ENCODE measurements at regions not wholly inside any gene's neighbourhood (a gene's known extent, or its start where the extent isn't known, plus 50 kb on each side); places are given as distances from the start of the nearest gene placed in this dataset.

- DNase-seq = no peak
Observed at GRCh38 chr7:115116773-115117715, 195.2 kb downstream of the MDFIC start.

GRCh38 chr7:115113776-115114175, 191.9 kb downstream of the MDFIC start:
- no peak for DNase-seq

- no peak for DNase-seq
Observed at GRCh38 chr7:115113131-115113530, 191.2 kb downstream of the MDFIC start.

- no peak for DNase-seq
Observed at GRCh38 chr7:115110523-115110922, 188.6 kb downstream of the MDFIC start.

- no peak for DNase-seq
Observed at GRCh38 chr7:115106316-115106715, 184.4 kb downstream of the MDFIC start.

GRCh38 chr7:115102738-115103137, 180.8 kb downstream of the MDFIC start:
- no peak for DNase-seq

- no peak for DNase-seq
Observed at GRCh38 chr7:115101199-115101598, 179.3 kb downstream of the MDFIC start.

GRCh38 chr7:115099906-115100305, 178.0 kb downstream of the MDFIC start:
- peak; percentile 84 for DNase-seq

GRCh38 chr7:115097175-115097671, 175.3 kb downstream of the MDFIC start:
- peak; percentile 81 for DNase-seq

- no peak for DNase-seq
Observed at GRCh38 chr7:115096262-115096661, 174.4 kb downstream of the MDFIC start.

GRCh38 chr7:115094163-115094562, 172.3 kb downstream of the MDFIC start:
- DNase-seq = peak; percentile 62

- DNase-seq = no peak
Observed at GRCh38 chr7:115088893-115089292, 167.0 kb downstream of the MDFIC start.

- DNase-seq = peak; percentile 88
Observed at GRCh38 chr7:115087437-115087836, 165.5 kb downstream of the MDFIC start.

GRCh38 chr7:115086146-115086841, 164.4 kb downstream of the MDFIC start:
- no peak for DNase-seq

- DNase-seq = no peak
Observed at GRCh38 chr7:115085421-115085820, 163.5 kb downstream of the MDFIC start.

- no peak for DNase-seq
Observed at GRCh38 chr7:115083935-115084334, 162.0 kb downstream of the MDFIC start.

GRCh38 chr7:115081772-115082171, 159.9 kb downstream of the MDFIC start:
- DNase-seq = no peak

GRCh38 chr7:115078851-115079250, 157.0 kb downstream of the MDFIC start:
- no peak for DNase-seq

- no peak for DNase-seq
Observed at GRCh38 chr7:115078386-115078785, 156.5 kb downstream of the MDFIC start.

GRCh38 chr7:115070311-115070710, 148.4 kb downstream of the MDFIC start:
- no peak for DNase-seq

All from fibroblast of skin of right biceps (primary cell).